H1 (cell line): ENCODE measurements at regions not wholly inside any gene's neighbourhood (a gene's known extent, or its start where the extent isn't known, plus 50 kb on each side); places are given as distances from the start of the nearest gene placed in this dataset.

Experiments
- CTCF ChIA-PET: fragments of 300-600 bp; sonication (Branson Sonifier 250); formaldehyde crosslinking; loops from one replicate; lab custom pipeline; 2021; ENCODE audit not compliant: partially characterized antibody; lab: Charles Lee
- POLR2A ChIA-PET: fragments of 300-600 bp; sonication (Branson Sonifier 250); formaldehyde crosslinking; loops from one replicate; lab custom pipeline; 2021; ENCODE audit warnings: inconsistent platforms; ENCODE audit not compliant: partially characterized antibody; lab: Charles Lee
- DNase-seq, 2 experiments: peaks; one replicate each; pipeline versions ENCODE4 v3.0.0 to v3.0.0-alpha.2; 2010 to 2022; ENCODE audit warnings: low spot score in 2 of 2, low read depth in 1 of 2, mixed read lengths in 1 of 2
- FAIRE-seq: peaks from 2 replicates; lab custom pipeline; 2011; peaks lifted over from hg19 to GRCh38; lab: Jason Lieb, UNC
- H2AFZ ChIP-seq: 2 replicates; pipeline ENCODE4 v1.8.1; 2012; ENCODE audit warnings: low read length, inconsistent platforms
- H2AK5ac ChIP-seq: 2 replicates; pipeline ENCODE4 v1.6.1; 2013; ENCODE audit warnings: low read depth, low read length
- H2BK120ac ChIP-seq: replicated peaks from 2 replicates; pipeline ENCODE3; 2013; ENCODE audit warnings: low read depth, low read length, inconsistent platforms
- H2BK12ac ChIP-seq: 2 replicates; pipeline ENCODE4 v1.6.1; 2013; ENCODE audit warnings: low read depth, low read length
- H2BK15ac ChIP-seq: 2 replicates; pipeline ENCODE4 v1.6.1; 2013; ENCODE audit warnings: low read length
- H2BK20ac ChIP-seq: 2 replicates; pipeline ENCODE4 v1.6.1; 2013; ENCODE audit warnings: low read length
- H2BK5ac ChIP-seq: 2 replicates; pipeline ENCODE4 v1.6.1; 2013; ENCODE audit warnings: low read depth, low read length
- H3K14ac ChIP-seq: 2 replicates; pipeline ENCODE4 v1.6.1; 2013; ENCODE audit warnings: inconsistent platforms; ENCODE audit not compliant: insufficient read length
- H3K18ac ChIP-seq: 2 replicates; pipeline ENCODE4 v1.6.1; 2013; ENCODE audit warnings: low read length; ENCODE audit errors: extremely low read depth
- H3K23ac ChIP-seq: 2 replicates; pipeline ENCODE4 v1.6.1; 2013; ENCODE audit warnings: inconsistent platforms; ENCODE audit not compliant: insufficient read length
- H3K23me2 ChIP-seq: 2 replicates; pipeline ENCODE4 v1.6.1; 2013; ENCODE audit warnings: low read depth, low read length
- H3K27ac ChIP-seq: 2 replicates; pipeline ENCODE4 v1.6.1; 2011; ENCODE audit warnings: low read depth, low read length, inconsistent platforms
- H3K27me3 ChIP-seq, 4 experiments: replicated peaks in 1 of 4; 1 replicate in 1 of 4; 2 replicates in 3 of 4; pipeline versions ENCODE4 v1.6.1 to v1.8.1; 2011 to 2013; ENCODE audit warnings: low read length in 3 of 4, mild to moderate bottlenecking in 3 of 4, inconsistent platforms in 2 of 4, mixed read lengths in 2 of 4, moderate library complexity in 1 of 4; ENCODE audit not compliant: control insufficient read depth in 3 of 4, insufficient read depth in 3 of 4; ENCODE audit errors: extremely low read depth in 1 of 4
- H3K36me3 ChIP-seq, 4 experiments: 2 replicates each; pipeline versions ENCODE4 v1.6.1 to v1.8.1; 2011 to 2013; ENCODE audit warnings: mild to moderate bottlenecking in 4 of 4, low read length in 3 of 4, moderate library complexity in 2 of 4, control low read depth in 1 of 4, inconsistent platforms in 1 of 4; ENCODE audit not compliant: insufficient read depth in 4 of 4, control insufficient read depth in 2 of 4
- H3K4ac ChIP-seq: replicated peaks from 2 replicates; pipeline ENCODE3; 2013; ENCODE audit warnings: low read length, low read depth, mixed read lengths, inconsistent platforms; ENCODE audit not compliant: insufficient read length
- H3K4me1 ChIP-seq, 4 experiments: replicated peaks in 1 of 4; 1 replicate in 1 of 4; 2 replicates in 3 of 4; pipeline versions ENCODE4 v1.6.1 to v1.8.1; 2011 to 2013; ENCODE audit warnings: low read length in 3 of 4, inconsistent platforms in 2 of 4, mixed read lengths in 1 of 4; ENCODE audit not compliant: insufficient read depth in 4 of 4, control insufficient read depth in 3 of 4
- H3K4me2 ChIP-seq, 2 experiments: 2 replicates each; pipeline versions ENCODE4 v1.6.1 to v1.8.1; 2011 to 2013; ENCODE audit warnings: low read depth in 2 of 2, low read length in 2 of 2, control low read depth in 1 of 2, inconsistent platforms in 1 of 2, mild to moderate bottlenecking in 1 of 2; ENCODE audit not compliant: insufficient read depth in 1 of 2
- H3K4me3 ChIP-seq, 4 experiments: fragments of 200-600, 300-600 bp in 1 of 4; sonication (generic), shearing (Covaris generic), sonication (Bioruptor Twin) in 1 of 4; 2 replicates each; pipeline versions ENCODE4 v1.5.1 to v1.8.1; 2011 to 2016; ENCODE audit warnings: low read length in 4 of 4, low read depth in 3 of 4, control low read depth in 2 of 4, inconsistent platforms in 2 of 4, mild to moderate bottlenecking in 2 of 4, mixed read lengths in 1 of 4, moderate library complexity in 1 of 4; ENCODE audit not compliant: insufficient read depth in 2 of 4; ENCODE audit errors: extremely low read depth in 1 of 4
- H3K56ac ChIP-seq: replicated peaks from 2 replicates; pipeline ENCODE3; 2013; ENCODE audit warnings: low read depth, mild to moderate bottlenecking, mixed read lengths, low read length, inconsistent platforms; ENCODE audit not compliant: insufficient read length
- H3K79me1 ChIP-seq: 2 replicates; pipeline ENCODE4 v1.6.1; 2013; ENCODE audit warnings: low read depth, low read length, control low read depth
- H3K79me2 ChIP-seq, 2 experiments: 2 replicates each; pipeline versions ENCODE4 v1.6.1 to v1.8.1; 2012 to 2013; ENCODE audit warnings: low read length in 2 of 2, mild to moderate bottlenecking in 2 of 2, inconsistent platforms in 1 of 2; ENCODE audit not compliant: insufficient read depth in 2 of 2, control insufficient read depth in 1 of 2
- H3K9ac ChIP-seq, 4 experiments: replicated peaks in 1 of 4; 1 replicate in 1 of 4; 2 replicates in 3 of 4; pipeline versions ENCODE4 v1.6.1 to v1.8.1; 2011 to 2013; ENCODE audit warnings: low read depth in 3 of 4, low read length in 3 of 4, control low read depth in 2 of 4, mild to moderate bottlenecking in 2 of 4, moderate library complexity in 2 of 4, inconsistent platforms in 1 of 4; ENCODE audit errors: extremely low read depth in 1 of 4
- H3K9me3 ChIP-seq, 2 experiments: 2 replicates each; pipeline versions ENCODE4 v1.6.1 to v1.8.1; 2012 to 2013; ENCODE audit warnings: mild to moderate bottlenecking in 2 of 2, moderate library complexity in 2 of 2, control low read depth in 1 of 2, inconsistent platforms in 1 of 2, low read depth in 1 of 2, low read length in 1 of 2, mixed read lengths in 1 of 2; ENCODE audit not compliant: insufficient read depth in 2 of 2
- H4K20me1 ChIP-seq, 2 experiments: replicated peaks in 1 of 2; 2 replicates each; pipeline versions ENCODE3 to v1.8.1; 2011 to 2013; ENCODE audit warnings: inconsistent platforms in 2 of 2, low read length in 2 of 2, mild to moderate bottlenecking in 1 of 2; ENCODE audit not compliant: insufficient read depth in 2 of 2, control insufficient read depth in 1 of 2
- H4K5ac ChIP-seq: 2 replicates; pipeline ENCODE4 v1.6.1; 2013; ENCODE audit warnings: low read length, low read depth, mixed read lengths, inconsistent platforms; ENCODE audit not compliant: insufficient read length
- H4K8ac ChIP-seq: 2 replicates; pipeline ENCODE4 v1.8.0; 2013; ENCODE audit warnings: mild to moderate bottlenecking, moderate library complexity, low read length, inconsistent platforms; ENCODE audit not compliant: insufficient read depth; ENCODE audit errors: extremely low read depth
- H4K91ac ChIP-seq: replicated peaks from 2 replicates; pipeline ENCODE3; 2013; ENCODE audit warnings: low read length, mixed read lengths, inconsistent platforms; ENCODE audit not compliant: insufficient read length
- BRCA1 ChIP-seq: IDR thresholded peaks from 2 replicates; pipeline ENCODE4 v1.6.1; 2012; ENCODE audit warnings: low read depth, low read length, improper control_type of control experiment
- CBX8 ChIP-seq: fragments of 300-800, 300-1000 bp; sonication (generic); IDR thresholded peaks from 2 replicates; pipeline ENCODE4 v1.7.1; 2016; ENCODE audit warnings: low read depth, low read length, borderline replicate concordance
- CHD2 ChIP-seq: IDR thresholded peaks from 2 replicates; pipeline ENCODE4 v1.6.1; 2012; ENCODE audit warnings: low read length, improper control_type of control experiment
- HDAC6 ChIP-seq: IDR thresholded peaks from one replicate; pipeline ENCODE4 v1.7.1; 2012; ENCODE audit warnings: low read depth, mild to moderate bottlenecking, inconsistent platforms, low read length, moderate library complexity
- SP2 ChIP-seq: IDR thresholded peaks from 2 replicates; pipeline ENCODE4 v1.6.1; 2012; ENCODE audit warnings: mild to moderate bottlenecking, low read length, inconsistent platforms
- SP4 ChIP-seq: IDR thresholded peaks from 2 replicates; pipeline ENCODE4 v1.6.1; 2012; ENCODE audit warnings: low read length, inconsistent platforms
- SUZ12 ChIP-seq: fragments of 200-600 bp; sonication (generic); IDR thresholded peaks from 2 replicates; pipeline ENCODE4 v1.6.1; 2012; ENCODE audit warnings: mild to moderate bottlenecking, inconsistent platforms, low read length, moderate library complexity, mixed read lengths
- TAF1 ChIP-seq: IDR thresholded peaks from 2 replicates; pipeline ENCODE4 v1.6.1; 2011; ENCODE audit warnings: mild to moderate bottlenecking, low read depth, low read length
- TEAD4 ChIP-seq: IDR thresholded peaks from 2 replicates; pipeline ENCODE4 v1.6.1; 2012; ENCODE audit warnings: low read depth, low read length, inconsistent platforms, mixed read lengths
- ZNF274 ChIP-seq: IDR thresholded peaks from 2 replicates; pipeline ENCODE4 v1.7.0; 2012; ENCODE audit warnings: low read length, borderline replicate concordance; ENCODE audit errors: extremely low read depth
- WGBS, 2 experiments: shearing (Covaris generic) in 1 of 2; methylation state at CpG; one replicate each; pipeline versions ENCODE4 v1.1.6 to v1.1.7; 2013 to 2015; ENCODE audit warnings: low lambda C conversion rate in 2 of 2, mixed read lengths in 2 of 2, inconsistent platforms in 1 of 2, low coverage in 1 of 2, missing lambda C conversion rate in 1 of 2; ENCODE audit not compliant: insufficient replicate concordance in 2 of 2, insufficient coverage in 1 of 2, insufficient read length in 1 of 2; ENCODE audit errors: extremely low coverage in 1 of 2, missing lambda C conversion rate in 1 of 2; 5-methylcytosine and 5-hydroxymethylcytosine counted together
- TF ChIP-seq, protein P1 (sequence below): IDR thresholded peaks from 2 replicates; pipeline ENCODE4 v1.6.1; 2012; ENCODE audit warnings: inconsistent platforms
- TF ChIP-seq, protein P2 (sequence below): IDR thresholded peaks from 2 replicates; pipeline ENCODE4 v1.6.1; 2011; ENCODE audit warnings: low read depth, mild to moderate bottlenecking, low read length; ENCODE audit not compliant: insufficient read depth
- TF ChIP-seq, protein P3 (sequence below): IDR thresholded peaks from 2 replicates; pipeline ENCODE4 v1.6.1; 2012; ENCODE audit warnings: low read length, inconsistent platforms

DNA sequence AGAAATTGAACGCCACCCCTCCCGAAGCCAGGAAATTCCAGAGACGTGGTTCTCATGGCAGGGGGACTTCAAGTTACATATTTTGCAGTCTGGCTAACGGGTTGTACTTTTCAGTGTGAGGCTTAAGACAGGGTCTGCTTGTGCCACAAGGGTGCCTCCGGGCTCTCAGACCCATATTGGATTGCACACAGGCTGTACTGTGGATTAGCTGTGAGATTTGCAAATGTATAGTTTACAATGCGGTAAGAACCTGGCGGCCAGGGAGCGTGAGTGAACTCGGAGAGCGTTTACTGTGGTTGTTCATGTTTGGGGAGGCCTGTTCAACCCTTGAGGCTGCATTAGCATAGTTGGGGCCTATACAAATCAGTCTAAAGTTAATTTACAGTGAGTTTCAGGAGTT is 143.9 kb upstream of the SIX2 start:
- POLR2A ChIA-PET, result no interaction called here
- CTCF ChIA-PET, result interaction anchor here (0.7 to 1.7 kb wide), 2 partner anchors 24 to 179 kb away, joined by 3 read pairs; no protein-coding TSS in a partner anchor
- 92% methylated on average over 10 of the region's 10 CpGs; no CpG with 5 or more reads in 1 of the 2 experiments for WGBS, 2 experiments
- TF ChIP-seq TAF1 (no peak), CBX8 (no peak), SP4 (no peak), CHD2 (no peak), SUZ12 (no peak), TEAD4 (no peak), HDAC6 (no peak), SP2 (no peak), ZNF274 (no peak), BRCA1 (no peak)
- TF ChIP-seq, protein P1, sequence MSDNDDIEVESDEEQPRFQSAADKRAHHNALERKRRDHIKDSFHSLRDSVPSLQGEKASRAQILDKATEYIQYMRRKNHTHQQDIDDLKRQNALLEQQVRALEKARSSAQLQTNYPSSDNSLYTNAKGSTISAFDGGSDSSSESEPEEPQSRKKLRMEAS, result no peak
- TF ChIP-seq, protein P2, sequence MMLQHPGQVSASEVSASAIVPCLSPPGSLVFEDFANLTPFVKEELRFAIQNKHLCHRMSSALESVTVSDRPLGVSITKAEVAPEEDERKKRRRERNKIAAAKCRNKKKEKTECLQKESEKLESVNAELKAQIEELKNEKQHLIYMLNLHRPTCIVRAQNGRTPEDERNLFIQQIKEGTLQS, result no peak
- TF ChIP-seq, protein P3, sequence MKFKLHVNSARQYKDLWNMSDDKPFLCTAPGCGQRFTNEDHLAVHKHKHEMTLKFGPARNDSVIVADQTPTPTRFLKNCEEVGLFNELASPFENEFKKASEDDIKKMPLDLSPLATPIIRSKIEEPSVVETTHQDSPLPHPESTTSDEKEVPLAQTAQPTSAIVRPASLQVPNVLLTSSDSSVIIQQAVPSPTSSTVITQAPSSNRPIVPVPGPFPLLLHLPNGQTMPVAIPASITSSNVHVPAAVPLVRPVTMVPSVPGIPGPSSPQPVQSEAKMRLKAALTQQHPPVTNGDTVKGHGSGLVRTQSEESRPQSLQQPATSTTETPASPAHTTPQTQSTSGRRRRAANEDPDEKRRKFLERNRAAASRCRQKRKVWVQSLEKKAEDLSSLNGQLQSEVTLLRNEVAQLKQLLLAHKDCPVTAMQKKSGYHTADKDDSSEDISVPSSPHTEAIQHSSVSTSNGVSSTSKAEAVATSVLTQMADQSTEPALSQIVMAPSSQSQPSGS, result no peak

More for the DNA sequence above, 143.9 kb upstream of the SIX2 start:
- H2BK15ac ChIP-seq, result no peak overlapping the region
- no peak overlapping the region for H2BK12ac ChIP-seq
- H3K79me1 ChIP-seq, result no peaks in the 10 kb centered on the region
- no peak overlapping the region for H3K4ac ChIP-seq
- H2BK120ac ChIP-seq, result no peak overlapping the region
- H3K4me1 ChIP-seq, result peaks cover 0 to 3% (median 0%) of the 10 kb centered on the region in 4 experiments; a peak in 1 of 7 replicates
- FAIRE-seq (no peak), DNase-seq (no peak)
- peaks cover 0 to 6% of the 10 kb centered on the region in 2 experiments; a peak in 1 of 4 replicates for H3K9me3 ChIP-seq
- H3K27me3 ChIP-seq, result no peaks in the 10 kb centered on the region
- no peaks in the 10 kb centered on the region for H3K23me2 ChIP-seq
- H4K20me1 ChIP-seq, result no peaks in the 10 kb centered on the region
- H3K18ac ChIP-seq, result no peak overlapping the region
- no peak overlapping the region for H3K23ac ChIP-seq
- H2BK5ac ChIP-seq, result no peak overlapping the region
- H3K4me2 ChIP-seq, result no peak overlapping the region
- no peak overlapping the region for H3K56ac ChIP-seq
- H3K4me3 ChIP-seq, result no peak overlapping the region
- H3K27ac ChIP-seq, result no peak overlapping the region
- H3K14ac ChIP-seq, result no peak overlapping the region
- no peak overlapping the region for H3K9ac ChIP-seq
- H4K5ac ChIP-seq, result no peak overlapping the region
- no peaks in the 10 kb centered on the region; a peak in 1 of 8 replicates for H3K36me3 ChIP-seq
- H4K91ac ChIP-seq, result no peak overlapping the region
- H2BK20ac ChIP-seq, result no peak overlapping the region
- H2AK5ac ChIP-seq, result no peak overlapping the region
- no peaks in the 10 kb centered on the region for H3K79me2 ChIP-seq
- no peak overlapping the region for H4K8ac ChIP-seq
- H2AFZ ChIP-seq, result 0 out of 2 replicates have a peak overlapping the region, but pooled peaks have one; percentile 28
